ENCODE measurements at regions not wholly inside any gene's neighbourhood (a gene's known extent, or its start where the extent isn't known, plus 50 kb on each side); places are given as distances from the start of the nearest gene placed in this dataset.

DNA sequence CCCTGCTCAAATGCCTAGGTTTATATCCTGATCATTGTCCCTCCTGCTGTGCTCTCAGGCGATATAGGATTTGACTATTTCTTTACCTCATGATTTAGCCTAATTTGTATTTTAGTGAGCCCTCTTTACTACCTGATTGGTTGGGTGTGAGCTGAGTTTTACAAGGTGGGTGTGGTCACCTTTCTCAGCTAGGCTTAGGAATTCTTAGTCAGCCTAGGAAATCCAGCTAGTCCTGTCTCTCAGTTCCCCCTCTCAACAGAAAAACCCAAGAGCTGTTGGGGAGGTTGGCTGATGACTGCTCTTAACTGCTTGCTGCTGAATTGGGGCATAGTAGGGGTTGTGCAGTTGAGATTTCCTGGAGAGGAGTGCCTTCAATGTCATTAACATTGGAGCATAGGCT lies 100.5 kb upstream of the AADAT start (continued):
- TF ChIP-seq SP1 (CRISPR knock-in tag; IDR thresholded peaks at IDR 0.05) (no peak), ERF (CRISPR knock-in tag; IDR thresholded peaks at IDR 0.05) (no peak)

DNA sequence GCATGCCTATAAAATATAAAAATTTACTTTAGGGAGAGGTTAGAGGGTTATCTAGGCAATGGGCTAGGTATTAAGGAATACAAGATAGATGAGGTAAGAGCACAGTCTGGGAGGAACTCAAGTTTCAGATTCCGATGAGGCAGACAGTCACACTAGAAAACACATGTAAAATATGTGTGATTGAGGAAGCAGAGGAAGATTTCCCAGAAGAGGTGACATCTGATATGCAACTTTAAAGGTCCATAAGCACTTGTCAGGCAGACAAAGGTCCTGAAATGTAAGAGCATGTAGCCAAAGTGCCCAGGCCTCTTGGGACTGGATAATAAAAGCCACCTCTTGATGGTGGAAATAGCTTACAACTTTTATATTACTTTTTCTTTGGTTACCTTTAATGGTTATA lies 81.1 kb upstream of the AADAT start:
- Histone ChIP-seq H2AFZ (ENCODE audit: low read depth, low read length) (no peak overlapping the region), H3K27ac (ENCODE audit: extremely low read depth, low read depth, low read length) (no peak overlapping the region), H3K4me2 (ENCODE audit: insufficient read depth, low read length) (no peak overlapping the region), H3K4me3 (no peak overlapping the region), H4K20me1 (replicated peaks; ENCODE audit: control insufficient read depth, insufficient read depth, low read length) (no peaks in the 10 kb centered on the region), H3K9ac (ENCODE audit: insufficient read depth in 1 of 2, low read depth in 2 of 2, low read length in 2 of 2) (no peak overlapping the region), H3K36me3 (ENCODE audit: control insufficient read depth, insufficient read depth, low read length) (no peaks in the 10 kb centered on the region), H3K79me2 (ENCODE audit: control insufficient read depth, insufficient read depth, low read length) (no peaks in the 10 kb centered on the region), H3K4me1 (replicated peaks in 1 of 2; ENCODE audit: control insufficient read depth in 2 of 2, insufficient read depth in 2 of 2, low read length in 2 of 2) (no peaks in the 10 kb centered on the region), H3K9me1 (ENCODE audit: control insufficient read depth, insufficient read depth, low read length) (no peaks in the 10 kb centered on the region), H3K27me3 (ENCODE audit: control insufficient read depth in 2 of 2, insufficient read depth in 2 of 2, low read length in 2 of 2) (no peaks in the 10 kb centered on the region), H3K9me3 (replicated peaks; ENCODE audit: control insufficient read depth, insufficient read depth, low read depth, low read length) (no peaks in the 10 kb centered on the region)
- in situ Hi-C loops (cut with MboI), result no loop called here
- DNase-seq (ENCODE audit: extremely low read depth in 1 of 4, low spot score in 3 of 4) (no peak), ATAC-seq (no peak), FAIRE-seq (no peak)
- intact Hi-C loops (cut with micrococcal nuclease), result no loop called here
- ChIA-PET POLR2A (no interaction called here), CTCF (ENCODE audit: low intra/inter-chr PET ratio) (no interaction called here)
- BruUV-seq (replicated peaks), result no TSS peak
- WGBS (ENCODE audit: insufficient coverage, low coverage, missing lambda C conversion rate), result 0% methylated on average over 1 of the region's 1 CpG
- TF ChIP-seq ZNF583 (CRISPR knock-in tag; IDR thresholded peaks at IDR 0.05) (no peak), NFYB (IDR thresholded peaks at IDR 0.05; ENCODE audit: extremely low read depth, insufficient read length) (no peak), ZBTB7A (IDR thresholded peaks at IDR 0.05; ENCODE audit: borderline replicate concordance, control insufficient read depth, low read depth, low read length) (no peak), ZNF282 (CRISPR knock-in tag; IDR thresholded peaks at IDR 0.05) (no peak), ARID2 (IDR thresholded peaks at IDR 0.05) (no peak), EHMT2 (IDR thresholded peaks at IDR 0.05) (no peak), ZNF121 (CRISPR knock-in tag; conservative IDR thresholded peaks at IDR 0.05) (no peak), ARHGAP35 (IDR thresholded peaks at IDR 0.05; ENCODE audit: partially characterized antibody) (no peak), POLR3G (IDR thresholded peaks at IDR 0.05; ENCODE audit: extremely low read depth, insufficient read length, insufficient replicate concordance) (no peak), ZSCAN32 (CRISPR knock-in tag; IDR thresholded peaks at IDR 0.05) (no peak), ZNF140 (CRISPR knock-in tag; IDR thresholded peaks at IDR 0.05) (no peak)

All from K562 (cell line).